MV-4-11 (cell line): ENCODE measurements at regions not wholly inside any gene's neighbourhood (a gene's known extent, or its start where the extent isn't known, plus 50 kb on each side); places are given as distances from the start of the nearest gene placed in this dataset.

Experiments
- DNase-seq: peaks from one replicate; lab custom pipeline; 2025; lab: John Stamatoyannopoulos, UW

DNA sequence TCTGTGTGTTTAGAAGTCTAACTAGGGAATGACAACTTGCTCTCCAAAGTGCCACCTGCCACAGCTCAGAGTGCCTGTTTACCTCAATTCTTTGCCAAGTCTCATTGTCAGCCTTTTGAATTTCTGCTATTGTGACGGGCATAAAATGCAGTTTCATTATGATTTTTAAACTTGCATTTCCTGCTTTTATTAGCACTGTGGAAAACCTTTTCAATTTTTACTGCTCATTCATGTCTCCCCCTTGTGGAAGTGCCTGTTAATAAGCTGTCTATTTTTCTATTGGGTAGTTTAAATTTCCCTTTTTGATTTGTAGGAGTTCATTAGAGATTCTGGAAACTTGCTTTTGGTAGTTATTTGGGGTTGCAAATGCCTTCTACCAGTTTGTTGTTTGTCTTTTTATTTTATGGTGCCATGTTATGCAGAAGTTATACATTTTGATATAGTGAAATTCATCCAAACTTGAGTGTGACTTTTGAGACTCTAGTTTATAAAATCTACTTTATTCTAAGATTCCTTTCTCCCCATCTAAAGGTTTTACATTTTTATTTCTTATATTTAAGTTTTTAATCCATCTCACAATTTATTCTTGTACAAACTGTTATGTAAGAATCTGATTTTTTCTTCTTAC is 53.9 kb upstream of the FRMD4B start:
- peak; percentile 15 for DNase-seq

DNA sequence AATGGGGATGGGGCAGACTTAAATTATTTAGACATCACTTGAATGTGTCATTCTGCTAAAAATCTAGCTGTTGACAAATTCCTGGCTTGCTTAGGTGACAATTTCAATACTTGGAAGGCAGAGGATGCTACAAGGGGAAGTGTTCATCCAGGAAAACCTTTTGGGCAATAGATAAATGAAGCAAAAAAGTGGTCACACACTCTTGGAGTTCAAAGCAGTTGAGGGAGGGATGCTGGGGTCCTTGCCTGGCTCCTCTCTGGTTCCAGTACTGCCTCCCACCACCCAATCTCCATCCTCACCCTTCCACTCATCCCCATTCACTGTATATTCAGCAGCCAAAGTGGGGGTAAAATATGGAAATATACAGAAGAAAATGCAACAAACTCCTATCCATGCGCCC is 52.6 kb upstream of the FRMD4B start:
- DNase-seq: no peak

GRCh38 chr3:69435274-69436265 is 49.7 kb upstream of the FRMD4B start:
- no peak for DNase-seq
